ENCODE measurements at regions not wholly inside any gene's neighbourhood (a gene's known extent, or its start where the extent isn't known, plus 50 kb on each side); places are given as distances from the start of the nearest gene placed in this dataset.
"Not testable (repeated sequence)": the region's sequence is repeated elsewhere in the genome, so short reads cannot be mapped to it uniquely, and the experiment has no call there.

GRCh38 chr4:177517862-177518261 is 75.6 kb upstream of the AGA start:
- ATAC-seq (ENCODE audit: low read depth in 2 of 2) = no peak
- Mint-ChIP-seq H3K4me1 (no peaks in the 10 kb centered on the region), H3K36me3 (no peaks in the 10 kb centered on the region)

DNA sequence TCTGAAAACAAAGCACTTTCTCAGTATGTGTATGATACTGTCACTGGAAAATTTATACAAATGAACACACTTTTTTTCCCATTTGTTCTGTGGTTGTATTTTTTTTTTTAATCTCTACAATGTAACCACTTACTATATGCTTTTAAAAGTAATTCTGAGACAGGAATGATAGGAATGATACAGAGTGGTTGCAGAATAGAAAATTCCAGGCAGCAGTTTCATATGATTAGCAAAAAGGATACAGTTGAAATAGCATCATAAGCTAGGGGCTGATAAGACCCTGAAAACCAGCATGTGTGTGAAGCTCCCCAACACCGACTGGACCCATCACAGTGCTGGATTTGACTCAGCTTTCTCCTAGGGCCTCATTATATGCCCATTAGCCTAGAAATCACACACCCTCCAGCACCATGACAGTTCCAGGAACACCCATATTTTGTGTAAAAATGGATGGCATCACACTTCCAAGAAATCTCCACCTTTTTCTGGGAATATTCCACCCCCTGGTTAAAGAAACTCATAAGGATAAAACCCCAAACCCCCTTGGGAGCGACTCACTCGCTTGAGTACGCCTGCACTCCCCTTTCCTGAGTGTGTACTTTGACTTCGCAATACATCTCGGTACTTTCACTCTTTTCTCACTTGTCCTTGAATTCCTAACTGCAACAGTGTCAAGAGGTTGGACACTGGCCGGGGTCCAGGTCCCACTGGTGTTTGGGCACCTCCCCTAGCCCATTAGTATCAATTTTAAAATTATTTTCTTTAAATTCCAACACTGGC is 77.4 kb upstream of the AGA start:
- ATAC-seq (ENCODE audit: low read depth in 2 of 2) = no peak
- H3K27me3 Mint-ChIP-seq = peaks cover 6% of the 10 kb centered on the region
- Histone ChIP-seq H3K27ac (ENCODE audit: insufficient read depth, low read length, poor library complexity, severe bottlenecking) (no peak overlapping the region), H3K27me3 (ENCODE audit: control insufficient read depth, insufficient read depth, low read length) (no peaks in the 10 kb centered on the region), H3K4me1 (ENCODE audit: control insufficient read depth, insufficient read depth, low read length, poor library complexity, severe bottlenecking) (no peaks in the 10 kb centered on the region), H3K4me3 (ENCODE audit: low read depth, low read length) (no peak overlapping the region), H3K9me3 (ENCODE audit: control insufficient read depth in 2 of 2, low read length in 2 of 2) (no peaks in the 10 kb centered on the region), H3K36me3 (ENCODE audit: control insufficient read depth, insufficient read depth, low read length) (no peaks in the 10 kb centered on the region)
- H3K4me1 Mint-ChIP-seq = no peaks in the 10 kb centered on the region
- H3K9me3 Mint-ChIP-seq = peaks cover 0 to 8% (median 5%) of the 10 kb centered on the region in 7 donors
- H3K36me3 Mint-ChIP-seq = no peaks in the 10 kb centered on the region
- H3K4me3 Mint-ChIP-seq = no peak overlapping the region
- H3K27ac Mint-ChIP-seq = no peak overlapping the region
- no peak for DNase-seq

More at GRCh38 chr4:177517862-177518261, 75.6 kb upstream of the AGA start:
- no peak overlapping the region for H3K27ac Mint-ChIP-seq
- H3K27ac ChIP-seq (ENCODE audit: insufficient read depth, low read length, poor library complexity, severe bottlenecking) = no peak overlapping the region
- H3K4me3 ChIP-seq (ENCODE audit: low read depth, low read length) = no peak overlapping the region
- no peaks in the 10 kb centered on the region for H3K9me3 ChIP-seq (ENCODE audit: control insufficient read depth in 2 of 2, low read length in 2 of 2)
- no peak for DNase-seq
- no peaks in the 10 kb centered on the region for H3K36me3 ChIP-seq (ENCODE audit: control insufficient read depth, insufficient read depth, low read length)
- no peaks in the 10 kb centered on the region for H3K27me3 ChIP-seq (ENCODE audit: control insufficient read depth, insufficient read depth, low read length)
- no peaks in the 10 kb centered on the region for H3K4me1 ChIP-seq (ENCODE audit: control insufficient read depth, insufficient read depth, low read length, poor library complexity, severe bottlenecking)
- H3K4me3 Mint-ChIP-seq = no peak overlapping the region
- H3K27me3 Mint-ChIP-seq = peaks cover 3% of the 10 kb centered on the region
- peaks cover 0 to 7% (median 5%) of the 10 kb centered on the region in 7 donors for H3K9me3 Mint-ChIP-seq

GRCh38 chr4:177528620-177529019 is 86.4 kb upstream of the AGA start:
- H3K27ac Mint-ChIP-seq = no peak overlapping the region
- Histone ChIP-seq H3K27ac (ENCODE audit: insufficient read depth, low read length, poor library complexity, severe bottlenecking) (no peak overlapping the region), H3K4me1 (ENCODE audit: control insufficient read depth, insufficient read depth, low read length, poor library complexity, severe bottlenecking) (no peaks in the 10 kb centered on the region), H3K27me3 (ENCODE audit: control insufficient read depth, insufficient read depth, low read length) (no peaks in the 10 kb centered on the region), H3K9me3 (ENCODE audit: control insufficient read depth in 2 of 2, low read length in 2 of 2) (no peaks in the 10 kb centered on the region), H3K4me3 (ENCODE audit: low read depth, low read length) (no peak overlapping the region), H3K36me3 (ENCODE audit: control insufficient read depth, insufficient read depth, low read length) (no peaks in the 10 kb centered on the region)
- no peaks in the 10 kb centered on the region for H3K4me1 Mint-ChIP-seq
- no peaks in the 10 kb centered on the region for H3K36me3 Mint-ChIP-seq
- H3K27me3 Mint-ChIP-seq = no peaks in the 10 kb centered on the region
- ATAC-seq (ENCODE audit: low read depth in 2 of 2) (no peak), DNase-seq (no peak)
- H3K9me3 Mint-ChIP-seq = peaks cover 0 to 3% (median 0%) of the 10 kb centered on the region in 7 donors
- H3K4me3 Mint-ChIP-seq = no peak overlapping the region

- Mint-ChIP-seq H3K4me1 (no peaks in the 10 kb centered on the region), H3K27me3 (no peaks in the 10 kb centered on the region), H3K36me3 (no peaks in the 10 kb centered on the region), H3K27ac (no peak overlapping the region), H3K4me3 (no peak overlapping the region), H3K9me3 (peaks cover 0 to 4% (median 0%) of the 10 kb centered on the region in 7 donors)
- no peak for ATAC-seq (ENCODE audit: low read depth in 2 of 2)
- Histone ChIP-seq H3K4me3 (ENCODE audit: low read depth, low read length) (no peak overlapping the region), H3K27ac (ENCODE audit: insufficient read depth, low read length, poor library complexity, severe bottlenecking) (no peak overlapping the region), H3K9me3 (ENCODE audit: control insufficient read depth in 2 of 2, low read length in 2 of 2) (no peaks in the 10 kb centered on the region), H3K4me1 (ENCODE audit: control insufficient read depth, insufficient read depth, low read length, poor library complexity, severe bottlenecking) (no peaks in the 10 kb centered on the region), H3K36me3 (ENCODE audit: control insufficient read depth, insufficient read depth, low read length) (no peaks in the 10 kb centered on the region), H3K27me3 (ENCODE audit: control insufficient read depth, insufficient read depth, low read length) (no peaks in the 10 kb centered on the region)
- no peak for DNase-seq
Observed at GRCh38 chr4:177530561-177530960, 88.3 kb upstream of the AGA start.

- no peaks in the 10 kb centered on the region for H3K9me3 ChIP-seq (ENCODE audit: control insufficient read depth in 2 of 2, low read length in 2 of 2)
- DNase-seq = no peak
- Mint-ChIP-seq H3K27me3 (no peaks in the 10 kb centered on the region), H3K27ac (no peak overlapping the region), H3K4me3 (no peak overlapping the region), H3K9me3 (peaks cover 0 to 4% (median 0%) of the 10 kb centered on the region in 7 donors), H3K4me1 (no peaks in the 10 kb centered on the region), H3K36me3 (no peaks in the 10 kb centered on the region)
- H3K27ac ChIP-seq (ENCODE audit: insufficient read depth, low read length, poor library complexity, severe bottlenecking) = no peak overlapping the region
- H3K4me3 ChIP-seq (ENCODE audit: low read depth, low read length) = no peak overlapping the region
- H3K4me1 ChIP-seq (ENCODE audit: control insufficient read depth, insufficient read depth, low read length, poor library complexity, severe bottlenecking) = no peaks in the 10 kb centered on the region
- ATAC-seq (ENCODE audit: low read depth in 2 of 2) = no peak
- no peaks in the 10 kb centered on the region for H3K36me3 ChIP-seq (ENCODE audit: control insufficient read depth, insufficient read depth, low read length)
- no peaks in the 10 kb centered on the region for H3K27me3 ChIP-seq (ENCODE audit: control insufficient read depth, insufficient read depth, low read length)
Observed at GRCh38 chr4:177532358-177532757, 90.1 kb upstream of the AGA start.

GRCh38 chr4:177534841-177535240 is 92.6 kb upstream of the AGA start:
- H3K27ac Mint-ChIP-seq; H3K4me1 ChIP-seq (ENCODE audit: control insufficient read depth, insufficient read depth, low read length, poor library complexity, severe bottlenecking); H3K4me1 Mint-ChIP-seq; H3K36me3 ChIP-seq (ENCODE audit: control insufficient read depth, insufficient read depth, low read length); H3K9me3 Mint-ChIP-seq; H3K4me3 ChIP-seq (ENCODE audit: low read depth, low read length); H3K9me3 ChIP-seq (ENCODE audit: control insufficient read depth in 2 of 2, low read length in 2 of 2); H3K4me3 Mint-ChIP-seq; ATAC-seq (ENCODE audit: low read depth in 2 of 2); H3K36me3 Mint-ChIP-seq; H3K27ac ChIP-seq (ENCODE audit: insufficient read depth, low read length, poor library complexity, severe bottlenecking); H3K27me3 ChIP-seq (ENCODE audit: control insufficient read depth, insufficient read depth, low read length); DNase-seq; H3K27me3 Mint-ChIP-seq: not testable (repeated sequence)

- H3K4me3 ChIP-seq (ENCODE audit: low read depth, low read length) = no peak overlapping the region
- Mint-ChIP-seq H3K4me1 (no peaks in the 10 kb centered on the region), H3K9me3 (peaks cover 0 to 3% (median 0%) of the 10 kb centered on the region in 7 donors), H3K36me3 (peaks cover 4% of the 10 kb centered on the region), H3K27me3 (no peaks in the 10 kb centered on the region), H3K27ac (no peak overlapping the region), H3K4me3 (no peak overlapping the region)
- no peaks in the 10 kb centered on the region for H3K36me3 ChIP-seq (ENCODE audit: control insufficient read depth, insufficient read depth, low read length)
- H3K9me3 ChIP-seq (ENCODE audit: control insufficient read depth in 2 of 2, low read length in 2 of 2) = no peaks in the 10 kb centered on the region
- H3K4me1 ChIP-seq (ENCODE audit: control insufficient read depth, insufficient read depth, low read length, poor library complexity, severe bottlenecking) = no peaks in the 10 kb centered on the region
- DNase-seq = peak in 1 of 3 donors; percentile 38
- H3K27me3 ChIP-seq (ENCODE audit: control insufficient read depth, insufficient read depth, low read length) = no peaks in the 10 kb centered on the region
- no peak for ATAC-seq (ENCODE audit: low read depth in 2 of 2)
- H3K27ac ChIP-seq (ENCODE audit: insufficient read depth, low read length, poor library complexity, severe bottlenecking) = no peak overlapping the region
Observed at GRCh38 chr4:177546745-177547144, 104.5 kb upstream of the AGA start.

- no peaks in the 10 kb centered on the region for H3K27me3 ChIP-seq (ENCODE audit: control insufficient read depth, insufficient read depth, low read length)
- Mint-ChIP-seq H3K4me3 (no peak overlapping the region), H3K36me3 (no peaks in the 10 kb centered on the region), H3K27me3 (no peaks in the 10 kb centered on the region), H3K4me1 (no peaks in the 10 kb centered on the region), H3K27ac (no peak overlapping the region), H3K9me3 (peaks cover 0 to 3% (median 0%) of the 10 kb centered on the region in 7 donors)
- no peaks in the 10 kb centered on the region for H3K9me3 ChIP-seq (ENCODE audit: control insufficient read depth in 2 of 2, low read length in 2 of 2)
- ATAC-seq (ENCODE audit: low read depth in 2 of 2) (no peak), DNase-seq (no peak)
- no peaks in the 10 kb centered on the region for H3K36me3 ChIP-seq (ENCODE audit: control insufficient read depth, insufficient read depth, low read length)
- no peaks in the 10 kb centered on the region for H3K4me1 ChIP-seq (ENCODE audit: control insufficient read depth, insufficient read depth, low read length, poor library complexity, severe bottlenecking)
- no peak overlapping the region for H3K27ac ChIP-seq (ENCODE audit: insufficient read depth, low read length, poor library complexity, severe bottlenecking)
- no peak overlapping the region for H3K4me3 ChIP-seq (ENCODE audit: low read depth, low read length)
Observed at GRCh38 chr4:177547985-177548384, 105.7 kb upstream of the AGA start.
